Activated T-cell treated with anti-CD3 and anti-CD28 coated beads, Interleukin-2, amount 50 U/mL, for 48 hours (primary cell): ENCODE measurements at regions not wholly inside any gene's neighbourhood (a gene's known extent, or its start where the extent isn't known, plus 50 kb on each side); places are given as distances from the start of the nearest gene placed in this dataset.
A peak's percentile ranks its signal among the peaks of the same experiment; 100 is the strongest.
"Not testable (repeated sequence)": the region's sequence is repeated elsewhere in the genome, so short reads cannot be mapped to it uniquely, and the experiment has no call there.

ENCODE experiments used
- DNase-seq, 2 experiments: peaks; one replicate each; pipeline ENCODE4 v3.0.0-alpha.2; 2020

GRCh38 chr15:88997531-88997930, 84.4 kb upstream of the MFGE8 start:
- no peak for DNase-seq

- no peak for DNase-seq
Measured at GRCh38 chr15:88998980-88999713, 86.0 kb upstream of the MFGE8 start.

GRCh38 chr15:89001708-89002275, 86.5 kb upstream of the ABHD2 start:
- not testable (repeated sequence) for DNase-seq

- no peak for DNase-seq
Measured at GRCh38 chr15:89002281-89002761, 85.9 kb upstream of the ABHD2 start.

- no peak for DNase-seq
Measured at GRCh38 chr15:89002830-89003229, 85.4 kb upstream of the ABHD2 start.

- DNase-seq: peak in 1 of 2 experiments; percentile 23
Measured at GRCh38 chr15:89003865-89004725, 84.2 kb upstream of the ABHD2 start.

GRCh38 chr15:89004726-89005030, 83.6 kb upstream of the ABHD2 start:
- no peak for DNase-seq

GRCh38 chr15:89007527-89007926, 80.7 kb upstream of the ABHD2 start:
- DNase-seq: not testable (repeated sequence)

GRCh38 chr15:89007989-89008388, 80.3 kb upstream of the ABHD2 start:
- DNase-seq: no peak

GRCh38 chr15:89009080-89009479, 79.2 kb upstream of the ABHD2 start:
- no peak for DNase-seq

- DNase-seq: no peak
Measured at GRCh38 chr15:89015412-89016097, 72.7 kb upstream of the ABHD2 start.

- no peak for DNase-seq
Measured at GRCh38 chr15:89016549-89017041, 71.7 kb upstream of the ABHD2 start.

GRCh38 chr15:89017370-89018066, 70.7 kb upstream of the ABHD2 start:
- peak; percentile 92 to 94 for DNase-seq

GRCh38 chr15:89018207-89018606, 70.0 kb upstream of the ABHD2 start:
- no peak for DNase-seq

GRCh38 chr15:89019436-89019835, 68.8 kb upstream of the ABHD2 start:
- peak in 1 of 2 experiments; percentile 0 for DNase-seq

GRCh38 chr15:89021224-89021623, 67.0 kb upstream of the ABHD2 start:
- DNase-seq: peak in 1 of 2 experiments; percentile 1

GRCh38 chr15:89021886-89022285, 66.4 kb upstream of the ABHD2 start:
- not testable (repeated sequence) for DNase-seq

- DNase-seq: peak in 1 of 2 experiments; percentile 8
Measured at GRCh38 chr15:89023311-89023961, 64.8 kb upstream of the ABHD2 start.

GRCh38 chr15:89024418-89024817, 63.8 kb upstream of the ABHD2 start:
- no peak for DNase-seq

GRCh38 chr15:89026167-89026566, 62.1 kb upstream of the ABHD2 start:
- no peak for DNase-seq

GRCh38 chr15:89028036-89028435, 60.2 kb upstream of the ABHD2 start:
- no peak for DNase-seq

GRCh38 chr15:89030311-89030710, 57.9 kb upstream of the ABHD2 start:
- DNase-seq: peak in 1 of 2 experiments; percentile 5
